Upper lobe of left lung (tissue), 6 donors: ENCODE measurements at regions not wholly inside any gene's neighbourhood (a gene's known extent, or its start where the extent isn't known, plus 50 kb on each side); places are given as distances from the start of the nearest gene placed in this dataset.

Experiments
- ATAC-seq, 2 donors: fragments of 200-7000 bp; cut with Tn5 transposase; one replicate each; pipeline ENCODE4 v1.9.1; 2022; ENCODE audit warnings: mild to moderate bottlenecking in 2 of 2, moderate library complexity in 2 of 2; ENCODE audit not compliant: low FRiP score in 2 of 2
- DNase-seq, 2 donors: peaks; one replicate each; pipeline ENCODE4 v3.0.0-alpha.2; 2019 to 2020
- H3K27ac ChIP-seq, 4 donors: fragments of 200-600 bp; sonication (generic); one replicate each; pipeline ENCODE4 v1.5.1; 2016 to 2019
- H3K27me3 ChIP-seq, 4 donors: fragments of 200-600 bp; sonication (generic); one replicate each; pipeline ENCODE4 v1.5.1; 2017 to 2019
- H3K36me3 ChIP-seq, 4 donors: fragments of 200-600 bp; sonication (generic); one replicate each; pipeline ENCODE4 v1.5.1; 2016 to 2019
- H3K4me1 ChIP-seq, 4 donors: fragments of 200-600 bp; sonication (generic); one replicate each; pipeline ENCODE4 v1.5.1; 2018 to 2019
- H3K4me3 ChIP-seq, 4 donors: fragments of 200-600 bp; sonication (generic); one replicate each; pipeline ENCODE4 v1.5.1; 2017 to 2019; ENCODE audit warnings: mild to moderate bottlenecking in 2 of 4, moderate library complexity in 1 of 4
- H3K9me3 ChIP-seq, 4 donors: fragments of 200-600 bp; sonication (generic); one replicate each; pipeline ENCODE4 v1.5.1; 2018 to 2019
- EP300 ChIP-seq, 4 donors: sonication (generic); formaldehyde crosslinking; IDR thresholded peaks; one replicate each; pipeline ENCODE4 v1.5.1; 2017; ENCODE audit warnings: antibody characterized with exemption in 4 of 4, control low read depth in 2 of 4
- POLR2A ChIP-seq, 4 donors: fragments of 450-650 bp; IDR thresholded peaks; one replicate each; pipeline ENCODE4 v1.5.1; 2016 to 2017; ENCODE audit warnings: antibody characterized with exemption in 4 of 4, mild to moderate bottlenecking in 2 of 4
- POLR2AphosphoS5 ChIP-seq, 2 donors: sonication (generic); formaldehyde crosslinking; IDR thresholded peaks; one replicate each; pipeline ENCODE4 v1.5.1; 2017; ENCODE audit warnings: antibody characterized with exemption in 2 of 2
- WGBS, 2 donors: methylation state at CpG; one replicate each; pipeline ENCODE4 v1.1.5; 2017 to 2018; 5-methylcytosine and 5-hydroxymethylcytosine counted together
- TF ChIP-seq, protein P1 (sequence below), 6 experiments: fragments of 450-650 bp in 4 of 6; fragments of 200-600 bp in 2 of 6; sonication (generic) in 2 of 6; IDR thresholded peaks; one replicate each; pipeline ENCODE4 v1.5.1; 2016 to 2019; ENCODE audit warnings: antibody characterized with exemption in 6 of 6
- donor health status: DM: no; HTN: no; CAD: no; lungs with moderate emphysema.
- donor health status: DM: no; HTN: yes; CAD: no; lungs with severe emphysema.

DNA sequence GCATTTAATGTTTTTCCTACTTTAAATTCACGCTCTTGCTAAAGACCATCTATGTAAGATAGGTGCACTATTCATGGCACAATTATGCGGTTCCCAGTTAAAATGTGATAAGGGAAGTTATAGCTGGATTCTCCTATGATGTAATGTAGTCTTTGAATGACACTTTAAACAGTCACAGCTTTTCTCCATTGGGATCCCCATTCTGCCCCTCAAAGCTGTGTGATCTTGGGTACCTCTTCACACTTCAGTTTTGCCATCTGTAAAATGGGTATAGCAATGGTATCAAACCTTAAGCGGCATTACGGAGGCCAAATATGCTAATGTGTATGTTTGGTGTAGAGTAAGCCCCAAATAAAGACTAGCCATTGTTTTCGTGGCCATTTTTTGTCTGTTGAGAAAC lies 64.7 kb upstream of the ZNF217 start:
- H3K36me3 ChIP-seq, result no peaks in the 10 kb centered on the region
- no peaks in the 10 kb centered on the region for H3K27me3 ChIP-seq
- no peaks in the 10 kb centered on the region for H3K9me3 ChIP-seq
- TF ChIP-seq POLR2AphosphoS5 (IDR thresholded peaks at IDR 0.05) (no peak), EP300 (IDR thresholded peaks at IDR 0.05) (no peak), POLR2A (IDR thresholded peaks at IDR 0.05) (no peak)
- TF ChIP-seq, protein P1, sequence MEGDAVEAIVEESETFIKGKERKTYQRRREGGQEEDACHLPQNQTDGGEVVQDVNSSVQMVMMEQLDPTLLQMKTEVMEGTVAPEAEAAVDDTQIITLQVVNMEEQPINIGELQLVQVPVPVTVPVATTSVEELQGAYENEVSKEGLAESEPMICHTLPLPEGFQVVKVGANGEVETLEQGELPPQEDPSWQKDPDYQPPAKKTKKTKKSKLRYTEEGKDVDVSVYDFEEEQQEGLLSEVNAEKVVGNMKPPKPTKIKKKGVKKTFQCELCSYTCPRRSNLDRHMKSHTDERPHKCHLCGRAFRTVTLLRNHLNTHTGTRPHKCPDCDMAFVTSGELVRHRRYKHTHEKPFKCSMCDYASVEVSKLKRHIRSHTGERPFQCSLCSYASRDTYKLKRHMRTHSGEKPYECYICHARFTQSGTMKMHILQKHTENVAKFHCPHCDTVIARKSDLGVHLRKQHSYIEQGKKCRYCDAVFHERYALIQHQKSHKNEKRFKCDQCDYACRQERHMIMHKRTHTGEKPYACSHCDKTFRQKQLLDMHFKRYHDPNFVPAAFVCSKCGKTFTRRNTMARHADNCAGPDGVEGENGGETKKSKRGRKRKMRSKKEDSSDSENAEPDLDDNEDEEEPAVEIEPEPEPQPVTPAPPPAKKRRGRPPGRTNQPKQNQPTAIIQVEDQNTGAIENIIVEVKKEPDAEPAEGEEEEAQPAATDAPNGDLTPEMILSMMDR (IDR thresholded peaks at IDR 0.05), result no peak
- WGBS, 2 donors, result 85 to 89% methylated on average over 5 of the region's 5 CpGs
- ATAC-seq, result no peak
- no peak overlapping the region for H3K4me3 ChIP-seq
- H3K4me1 ChIP-seq, result peaks cover 32 to 44% (median 37%) of the 10 kb centered on the region in 4 donors
- DNase-seq, result no peak
- H3K27ac ChIP-seq, result no peak overlapping the region

DNA sequence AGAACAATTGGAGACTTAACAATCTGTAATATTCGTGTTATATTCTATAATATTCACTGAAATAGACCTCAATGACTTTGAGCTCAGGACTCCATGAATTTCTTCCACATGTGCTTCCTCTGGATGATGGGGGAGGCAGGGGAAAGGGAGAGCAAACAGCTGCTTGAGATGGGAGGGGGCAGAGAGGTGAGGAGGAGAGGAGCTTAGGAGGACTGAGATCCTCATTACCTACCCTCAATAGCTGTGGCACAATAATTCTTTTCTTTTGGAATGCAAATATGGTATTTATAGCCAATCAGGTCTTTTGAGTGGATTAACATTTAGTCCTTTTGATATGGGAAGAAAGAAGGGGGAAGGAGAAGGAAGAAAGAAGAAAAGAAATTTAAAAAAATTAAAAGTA lies 64.1 kb upstream of the ZNF217 start:
- H3K27me3 ChIP-seq, result no peaks in the 10 kb centered on the region
- no peak overlapping the region for H3K4me3 ChIP-seq
- ATAC-seq (no peak), DNase-seq (no peak)
- TF ChIP-seq, protein P1 (IDR thresholded peaks at IDR 0.05), result no peak
- TF ChIP-seq POLR2A (IDR thresholded peaks at IDR 0.05), result no peak
- no peak for TF ChIP-seq EP300 (IDR thresholded peaks at IDR 0.05)
- TF ChIP-seq POLR2AphosphoS5 (IDR thresholded peaks at IDR 0.05), result no peak
- peak overlapping the region in 2 of 4 donors; percentile 14 to 77 for H3K27ac ChIP-seq
- H3K9me3 ChIP-seq, result no peaks in the 10 kb centered on the region
- peaks cover 38 to 49% (median 40%) of the 10 kb centered on the region in 4 donors for H3K4me1 ChIP-seq
- 59 to 60% methylated on average over 1 of the region's 1 CpG for WGBS, 2 donors
- H3K36me3 ChIP-seq, result no peaks in the 10 kb centered on the region

DNA sequence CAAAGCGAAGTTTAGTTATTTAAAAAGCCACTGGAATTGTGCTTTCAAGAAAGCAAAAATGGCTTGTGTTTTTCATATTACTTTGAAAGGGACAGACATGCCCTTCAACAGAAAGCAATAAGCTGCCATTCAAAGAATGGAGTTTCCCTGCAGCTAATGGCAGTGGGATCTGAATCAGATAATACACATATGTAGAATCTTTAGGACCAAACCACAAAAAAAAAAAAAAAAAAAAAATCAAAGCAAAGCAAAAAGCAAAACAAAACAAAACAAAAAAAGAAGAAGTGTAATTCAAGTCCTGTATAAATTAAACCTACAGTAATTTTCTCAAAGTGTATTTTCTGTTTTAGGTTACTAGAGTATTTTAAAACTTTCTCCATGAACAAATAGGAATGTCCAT lies 63.6 kb upstream of the ZNF217 start:
- H3K4me1 ChIP-seq, result peaks cover 39 to 50% (median 42%) of the 10 kb centered on the region in 4 donors
- WGBS, 2 donors, result 88 to 92% methylated on average over 1 of the region's 1 CpG
- H3K36me3 ChIP-seq, result no peaks in the 10 kb centered on the region
- ATAC-seq (no peak), DNase-seq (no peak)
- no peaks in the 10 kb centered on the region for H3K27me3 ChIP-seq
- H3K27ac ChIP-seq, result peak overlapping the region in 3 of 4 donors; percentile 38 to 77 (median 45)
- no peak overlapping the region for H3K4me3 ChIP-seq
- TF ChIP-seq POLR2A (IDR thresholded peaks at IDR 0.05), result no peak
- H3K9me3 ChIP-seq, result no peaks in the 10 kb centered on the region

DNA sequence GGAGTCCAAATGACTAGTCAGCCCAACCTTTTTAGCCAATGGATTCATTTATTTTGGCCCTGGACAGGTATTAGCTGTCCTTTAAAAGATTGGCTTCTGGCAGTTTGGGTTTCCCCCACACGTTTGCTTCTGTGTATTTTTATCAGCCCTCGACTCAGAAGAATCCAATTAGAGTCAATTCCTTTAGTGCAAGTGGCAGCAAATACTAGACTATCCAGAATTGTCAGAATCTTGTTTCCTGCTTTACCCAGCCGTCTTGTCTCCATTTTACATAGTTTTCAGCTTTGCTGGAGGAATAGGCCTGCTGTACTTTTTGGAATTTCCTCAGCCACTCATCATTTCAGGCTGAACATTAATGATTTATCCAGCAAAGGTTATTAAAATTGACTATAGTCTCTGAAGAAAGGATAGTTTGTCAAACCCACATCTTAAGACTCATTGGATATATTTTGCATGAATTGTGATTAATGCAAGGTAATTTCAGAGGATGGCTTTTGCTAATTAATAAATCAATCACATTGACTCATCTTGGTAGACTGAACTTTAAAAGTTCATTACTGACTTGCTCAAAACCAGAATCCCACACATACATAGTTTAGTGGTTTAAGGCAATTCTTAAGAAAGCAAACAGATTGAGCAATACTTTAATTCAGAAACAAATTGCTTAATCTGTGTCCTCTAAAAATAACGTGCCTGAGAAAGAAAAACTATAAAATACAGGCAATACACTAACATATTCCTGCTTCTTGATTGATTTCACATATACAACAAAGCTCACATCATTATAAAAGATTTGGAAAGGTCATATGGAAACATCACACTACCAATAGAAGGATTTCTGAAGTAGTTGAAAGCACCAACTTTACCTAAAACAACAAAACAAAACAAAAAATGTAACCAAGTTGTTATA lies 62.9 kb upstream of the ZNF217 start:
- DNase-seq (no peak), ATAC-seq (peak in 1 of 2 donors; percentile 38)
- no peaks in the 10 kb centered on the region for H3K36me3 ChIP-seq
- H3K27me3 ChIP-seq, result no peaks in the 10 kb centered on the region
- H3K27ac ChIP-seq, result peak overlapping the region in 3 of 4 donors; percentile 38 to 77 (median 45)
- no peak overlapping the region for H3K4me3 ChIP-seq
- peaks cover 41 to 46% (median 45%) of the 10 kb centered on the region in 4 donors for H3K4me1 ChIP-seq
- no peak for TF ChIP-seq POLR2A (IDR thresholded peaks at IDR 0.05)
- TF ChIP-seq POLR2AphosphoS5 (IDR thresholded peaks at IDR 0.05), result no peak
- TF ChIP-seq, protein P1 (IDR thresholded peaks at IDR 0.05), result no peak
- no peak for TF ChIP-seq EP300 (IDR thresholded peaks at IDR 0.05)
- H3K9me3 ChIP-seq, result no peaks in the 10 kb centered on the region
- 32 to 33% methylated on average over 4 of the region's 4 CpGs for WGBS, 2 donors

DNA sequence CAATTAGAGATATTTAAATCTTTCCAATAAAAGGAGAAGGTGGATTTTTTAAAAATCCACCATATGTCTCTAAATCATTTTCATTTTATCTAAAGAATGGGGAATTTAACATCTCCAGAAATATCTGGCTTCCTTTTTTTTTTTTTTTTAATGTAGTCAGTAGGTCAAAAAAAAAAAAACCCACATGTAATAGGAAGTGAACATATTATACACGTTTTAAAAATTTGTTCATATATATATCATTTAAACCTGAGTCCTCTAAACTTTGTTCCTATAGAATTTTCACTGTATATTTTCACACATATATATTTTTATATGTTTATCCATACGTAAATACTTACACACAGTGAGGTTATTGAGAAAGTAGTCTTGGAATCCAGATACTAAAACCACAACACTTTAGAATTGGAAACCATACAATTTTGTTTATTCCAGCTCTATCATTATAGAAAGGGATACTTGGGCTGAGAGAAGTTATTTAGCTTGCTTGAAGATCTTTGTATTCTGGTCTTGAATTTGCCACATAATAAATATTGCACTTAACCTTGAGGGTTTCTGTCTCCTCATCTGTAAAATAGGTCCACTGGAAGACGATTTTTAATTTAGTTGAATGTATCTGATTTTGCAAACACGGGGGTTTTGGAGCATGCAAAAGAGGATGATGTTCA lies 62.1 kb upstream of the ZNF217 start:
- no peaks in the 10 kb centered on the region for H3K27me3 ChIP-seq
- H3K4me1 ChIP-seq, result peaks cover 39 to 42% (median 41%) of the 10 kb centered on the region in 4 donors
- ATAC-seq (no peak), DNase-seq (no peak)
- 51 to 54% methylated on average over 4 of the region's 4 CpGs for WGBS, 2 donors
- TF ChIP-seq POLR2A (IDR thresholded peaks at IDR 0.05) (no peak), POLR2AphosphoS5 (IDR thresholded peaks at IDR 0.05) (no peak), EP300 (IDR thresholded peaks at IDR 0.05) (no peak)
- TF ChIP-seq, protein P1 (IDR thresholded peaks at IDR 0.05), result no peak
- H3K9me3 ChIP-seq, result no peaks in the 10 kb centered on the region
- H3K4me3 ChIP-seq, result no peak overlapping the region
- H3K27ac ChIP-seq, result peak overlapping the region; percentile 46 to 77 (median 72)
- no peaks in the 10 kb centered on the region for H3K36me3 ChIP-seq
